ENCODE measurements at regions not wholly inside any gene's neighbourhood (a gene's known extent, or its start where the extent isn't known, plus 50 kb on each side); places are given as distances from the start of the nearest gene placed in this dataset.

- no peak for TF ChIP-seq PATZ1 (CRISPR knock-in tag; IDR thresholded peaks at IDR 0.05; ENCODE audit: borderline replicate concordance)
- no peak for TF ChIP-seq TSHZ2 (CRISPR knock-in tag; IDR thresholded peaks at IDR 0.05)
- TF ChIP-seq GLIS3 (CRISPR knock-in tag; IDR thresholded peaks at IDR 0.05), result no peak
- no peak for TF ChIP-seq RARB (CRISPR knock-in tag; IDR thresholded peaks at IDR 0.05)
- TF ChIP-seq PPARA (CRISPR knock-in tag; IDR thresholded peaks at IDR 0.05; ENCODE audit: borderline replicate concordance), result no peak
- no peak for TF ChIP-seq ARNTL (CRISPR knock-in tag; IDR thresholded peaks at IDR 0.05; ENCODE audit: borderline replicate concordance, low read depth)
- no peak for TF ChIP-seq CSRNP3 (CRISPR knock-in tag; IDR thresholded peaks at IDR 0.05)
- no peak for TF ChIP-seq ZFP3 (CRISPR knock-in tag; IDR thresholded peaks at IDR 0.05)
- no peak for TF ChIP-seq ZNF8 (CRISPR knock-in tag; IDR thresholded peaks at IDR 0.05)
- TF ChIP-seq ZFP30 (CRISPR knock-in tag; IDR thresholded peaks at IDR 0.05), result no peak
Measured at GRCh38 chr11:80973786-80974185, 1533.0 kb upstream of the TENM4 start.

All from SK-N-SH treated with all-trans-retinoic acid at 6 μM for 48 hours (cell line).